ENCODE measurements at regions not wholly inside any gene's neighbourhood (a gene's known extent, or its start where the extent isn't known, plus 50 kb on each side); places are given as distances from the start of the nearest gene placed in this dataset.

GRCh38 chr10:33524041-33524440, 189.6 kb upstream of the NRP1 start:
- DNase-seq = no peak

- DNase-seq = no peak
These were observed 188.8 kb upstream of the NRP1 start for GRCh38 chr10:33523236-33523792.

- no peak for DNase-seq
These were observed 187.4 kb upstream of the NRP1 start for GRCh38 chr10:33521904-33522303.

- no peak for DNase-seq
These were observed 186.6 kb upstream of the NRP1 start for GRCh38 chr10:33521062-33521461.

- DNase-seq = no peak
These were observed 185.8 kb upstream of the NRP1 start for GRCh38 chr10:33520223-33520622.

GRCh38 chr10:33519130-33519860, 184.8 kb upstream of the NRP1 start:
- no peak for DNase-seq

GRCh38 chr10:33510206-33510605, 175.7 kb upstream of the NRP1 start:
- DNase-seq = no peak

- peak; percentile 10 for DNase-seq
These were observed 174.9 kb upstream of the NRP1 start for GRCh38 chr10:33509231-33509831.

GRCh38 chr10:33507662-33508425, 173.4 kb upstream of the NRP1 start:
- DNase-seq = no peak

GRCh38 chr10:33506838-33507661, 172.6 kb upstream of the NRP1 start:
- no peak for DNase-seq

- DNase-seq = no peak
These were observed 171.9 kb upstream of the NRP1 start for GRCh38 chr10:33506391-33506790.

- DNase-seq = no peak
These were observed 166.7 kb upstream of the NRP1 start for GRCh38 chr10:33501161-33501560.

GRCh38 chr10:33498391-33498891, 164.0 kb upstream of the NRP1 start:
- no peak for DNase-seq

GRCh38 chr10:33497338-33497737, 162.9 kb upstream of the NRP1 start:
- no peak for DNase-seq

GRCh38 chr10:33496096-33496495, 161.6 kb upstream of the NRP1 start:
- DNase-seq = no peak

- DNase-seq = no peak
These were observed 160.3 kb upstream of the NRP1 start for GRCh38 chr10:33494694-33495265.

- DNase-seq = no peak
These were observed 159.5 kb upstream of the NRP1 start for GRCh38 chr10:33493978-33494377.

- no peak for DNase-seq
These were observed 159.0 kb upstream of the NRP1 start for GRCh38 chr10:33493497-33493896.

GRCh38 chr10:33492701-33493345, 158.4 kb upstream of the NRP1 start:
- no peak for DNase-seq

GRCh38 chr10:33489501-33490176, 155.2 kb upstream of the NRP1 start:
- no peak for DNase-seq

All from stimulated activated naive CD4-positive, alpha-beta T cell treated with Interleukin-2 at 50 U/mL for 16 hours (primary cell).